ENCODE measurements at regions not wholly inside any gene's neighbourhood (a gene's known extent, or its start where the extent isn't known, plus 50 kb on each side); places are given as distances from the start of the nearest gene placed in this dataset.

- H3K4me3 ChIP-seq, result no peak overlapping the region
- H3K9ac ChIP-seq (ENCODE audit: low read depth in 2 of 2, low read length in 2 of 2), result no peak overlapping the region
- no peaks in the 10 kb centered on the region for H3K4me1 ChIP-seq
- intact Hi-C loops (cut with DNase I), result no loop called here
- H3K27ac ChIP-seq, result no peak overlapping the region
- no peaks in the 10 kb centered on the region for H3K36me3 ChIP-seq
- no peaks in the 10 kb centered on the region for H3K27me3 ChIP-seq
- no peaks in the 10 kb centered on the region for H3K9me3 ChIP-seq
- no peak for TF ChIP-seq CTCF (IDR thresholded peaks at IDR 0.05)
- DNase-seq, result no peak
Measured at GRCh38 chr7:37633048-37633447, 50.5 kb upstream of the GPR141 start.
